Type B pancreatic cell (in vitro differentiated cells): ENCODE measurements at regions not wholly inside any gene's neighbourhood (a gene's known extent, or its start where the extent isn't known, plus 50 kb on each side); places are given as distances from the start of the nearest gene placed in this dataset.
A peak's percentile ranks its signal among the peaks of the same experiment; 100 is the strongest.

ENCODE experiments used
- DNase-seq: peaks from one replicate; pipeline ENCODE4 v3.0.0; 2021; ENCODE audit warnings: mixed read lengths; ENCODE audit not compliant: unreplicated experiment; ENCODE audit errors: extremely low spot score
- H3K27ac Mint-ChIP-seq: 2 replicates; pipeline ENCODE4 v1.8.0; 2021; ENCODE audit warnings: mild to moderate bottlenecking, mixed read lengths
- H3K27me3 Mint-ChIP-seq: 2 replicates; pipeline ENCODE4 v1.8.0; 2021; ENCODE audit warnings: mixed read lengths
- H3K36me3 Mint-ChIP-seq: 2 replicates; pipeline ENCODE4 v1.8.0; 2021; ENCODE audit warnings: mixed read lengths
- H3K4me1 Mint-ChIP-seq: one replicate; pipeline ENCODE4 v1.8.0; 2021; ENCODE audit warnings: mixed read lengths; ENCODE audit not compliant: unreplicated experiment
- H3K4me3 Mint-ChIP-seq: 2 replicates; pipeline ENCODE4 v1.8.0; 2021; ENCODE audit warnings: mild to moderate bottlenecking, mixed read lengths
- H3K9me3 Mint-ChIP-seq: 2 replicates; pipeline ENCODE4 v1.8.0; 2021; ENCODE audit warnings: mixed read lengths
- CTCF ChIP-seq: fragments of 200-600 bp; sonication (generic); conservative IDR thresholded peaks from 2 replicates; pipeline ENCODE4 v1.5.0; 2021; ENCODE audit warnings: antibody characterized with exemption, mild to moderate bottlenecking

GRCh38 chr2:204176306-204176705 lies 239.7 kb downstream of the ICOS start:
- Mint-ChIP-seq H3K27me3 (no peaks in the 10 kb centered on the region), H3K27ac (no peak overlapping the region), H3K4me3 (no peak overlapping the region), H3K4me1 (peaks cover 7% of the 10 kb centered on the region), H3K9me3 (peaks cover 5% of the 10 kb centered on the region), H3K36me3 (no peaks in the 10 kb centered on the region)
- no peak for TF ChIP-seq CTCF
- no peak for DNase-seq

GRCh38 chr2:204177251-204177976 lies 240.9 kb downstream of the ICOS start:
- Mint-ChIP-seq H3K27me3 (no peaks in the 10 kb centered on the region), H3K27ac (no peak overlapping the region), H3K4me1 (peaks cover 7% of the 10 kb centered on the region), H3K4me3 (no peak overlapping the region), H3K9me3 (peaks cover 5% of the 10 kb centered on the region), H3K36me3 (no peaks in the 10 kb centered on the region)
- no peak for TF ChIP-seq CTCF
- DNase-seq, result no peak

- Mint-ChIP-seq H3K9me3 (peaks cover 5% of the 10 kb centered on the region), H3K27me3 (no peaks in the 10 kb centered on the region), H3K36me3 (no peaks in the 10 kb centered on the region), H3K4me3 (no peak overlapping the region), H3K4me1 (peaks cover 7% of the 10 kb centered on the region), H3K27ac (no peak overlapping the region)
- no peak for DNase-seq
- peak; percentile 70 for TF ChIP-seq CTCF
Measured at GRCh38 chr2:204177977-204178522, 241.5 kb downstream of the ICOS start.

- Mint-ChIP-seq H3K27ac (no peak overlapping the region), H3K4me3 (no peak overlapping the region), H3K36me3 (no peaks in the 10 kb centered on the region), H3K4me1 (peaks cover 12% of the 10 kb centered on the region), H3K27me3 (no peaks in the 10 kb centered on the region), H3K9me3 (peaks cover 5% of the 10 kb centered on the region)
- DNase-seq, result no peak
- TF ChIP-seq CTCF, result no peak
Measured at GRCh38 chr2:204180649-204181048, 244.1 kb downstream of the ICOS start.

- Mint-ChIP-seq H3K4me3 (peak overlapping the region; percentile 63), H3K36me3 (no peaks in the 10 kb centered on the region), H3K9me3 (peaks cover 19% of the 10 kb centered on the region), H3K4me1 (peaks cover 23% of the 10 kb centered on the region), H3K27me3 (no peaks in the 10 kb centered on the region), H3K27ac (peak overlapping the region; percentile 87)
- no peak for TF ChIP-seq CTCF
- DNase-seq, result no peak
Measured at GRCh38 chr2:204183608-204184007, 247.0 kb downstream of the ICOS start.
